GM18505 (cell line): ENCODE measurements at regions not wholly inside any gene's neighbourhood (a gene's known extent, or its start where the extent isn't known, plus 50 kb on each side); places are given as distances from the start of the nearest gene placed in this dataset.

Source experiments
- ATAC-seq: cut with Tn5 transposase; IDR thresholded peaks from one replicate; pipeline ENCODE4 v1.9.1; 2021; ENCODE audit not compliant: unreplicated experiment
- POLR2A ChIP-seq: IDR thresholded peaks from 4 replicates; pipeline ENCODE4 v1.6.1; 2011; ENCODE audit warnings: borderline replicate concordance; ENCODE audit not compliant: insufficient read depth, insufficient read length; ENCODE audit errors: extremely low read depth

- no peak for ATAC-seq
- TF ChIP-seq POLR2A: no peak
Measured at GRCh38 chr10:108691126-108691525, 1232.2 kb downstream of the XPNPEP1 start.

DNA sequence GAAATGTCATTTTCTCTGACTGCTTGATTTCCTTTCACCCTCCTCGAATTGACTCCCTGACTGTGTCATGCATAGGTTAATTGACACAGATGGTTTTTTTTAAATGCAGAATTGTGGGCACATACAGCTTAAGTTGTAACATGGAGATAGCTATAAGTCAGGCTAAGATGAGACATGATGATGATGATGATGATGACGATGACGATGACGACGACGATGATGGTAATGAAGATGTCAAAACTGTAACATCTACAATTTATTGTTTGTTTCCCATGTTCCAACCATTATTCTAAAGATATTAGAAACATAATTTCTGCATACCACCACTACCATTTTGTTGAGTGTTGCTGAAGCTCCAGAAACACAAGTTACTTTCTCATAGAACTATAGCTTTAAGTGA lies 1232.8 kb downstream of the XPNPEP1 start:
- ATAC-seq: no peak
- TF ChIP-seq POLR2A: no peak

GRCh38 chr10:108689891-108690290 lies 1233.4 kb downstream of the XPNPEP1 start:
- TF ChIP-seq POLR2A: no peak
- ATAC-seq: no peak

DNA sequence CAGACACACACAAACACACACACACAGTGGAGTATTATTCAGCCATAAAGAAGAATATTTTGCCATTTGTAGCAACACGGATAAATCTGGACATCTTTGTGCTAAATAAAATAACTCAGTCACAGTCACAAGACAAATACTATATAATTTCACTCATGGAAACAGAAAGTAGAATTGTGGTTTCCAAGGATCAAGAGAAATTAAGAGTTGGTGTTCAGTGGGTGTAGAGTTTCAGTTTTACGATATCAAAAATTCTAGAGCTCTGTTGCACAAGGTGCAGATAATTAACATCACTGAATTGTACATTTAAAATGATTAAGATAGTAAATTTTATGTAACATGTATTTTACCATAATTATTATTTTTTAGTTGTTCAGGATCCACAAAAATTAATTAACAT lies 1235.0 kb downstream of the XPNPEP1 start:
- no peak for TF ChIP-seq POLR2A
- ATAC-seq: no peak

DNA sequence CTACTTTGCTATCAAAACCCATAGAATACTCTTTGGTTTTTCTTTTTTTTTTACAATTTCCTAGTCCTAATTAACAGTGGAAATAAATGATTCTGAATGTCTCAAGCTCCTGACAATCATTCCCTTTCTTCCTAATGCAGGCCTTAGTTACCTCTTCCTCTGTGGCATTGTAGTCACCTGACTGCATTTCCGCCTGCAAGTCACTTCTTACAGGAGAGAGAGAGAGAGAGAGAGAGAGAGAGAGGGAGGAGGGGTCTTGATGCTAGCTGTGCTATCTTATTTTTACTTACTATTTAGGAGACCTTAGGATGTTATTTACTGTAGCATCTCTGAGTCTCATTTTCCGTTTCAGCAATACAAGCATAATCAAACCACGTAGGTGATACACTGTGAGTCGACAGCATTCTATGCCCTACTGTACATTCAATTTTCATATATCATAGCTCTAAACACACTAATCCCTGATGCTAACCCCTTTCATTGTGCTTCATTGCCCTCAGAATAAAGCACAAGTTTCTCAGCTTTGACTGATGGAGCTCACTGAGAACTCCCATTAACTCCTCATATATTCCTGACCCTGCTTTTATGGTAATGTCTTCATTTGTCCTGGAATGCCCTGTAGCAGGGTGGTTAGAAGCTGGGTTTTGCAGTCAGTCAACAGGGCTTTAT lies 1237.3 kb downstream of the XPNPEP1 start:
- no peak for ATAC-seq
- no peak for TF ChIP-seq POLR2A

DNA sequence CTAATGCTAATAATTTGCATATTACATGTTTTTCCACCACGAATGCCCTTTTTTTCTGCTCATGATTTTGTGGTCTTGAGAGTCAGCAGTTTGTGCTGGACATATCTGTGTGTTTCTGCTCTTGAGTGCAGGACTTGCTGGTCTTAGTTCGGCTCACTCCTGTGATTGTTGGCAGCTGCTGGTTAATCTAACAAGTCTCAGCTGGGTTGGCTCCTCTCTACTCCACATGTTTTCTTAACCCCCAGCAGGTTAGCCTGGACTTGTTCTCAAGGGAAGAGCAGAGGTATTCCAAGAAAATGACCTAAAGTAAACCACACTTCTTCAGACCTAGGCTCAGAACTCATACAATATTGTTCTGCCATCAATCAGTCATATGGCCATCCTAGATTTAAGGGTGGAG lies 1238.9 kb downstream of the XPNPEP1 start:
- TF ChIP-seq POLR2A: no peak
- ATAC-seq: no peak

GRCh38 chr10:108673741-108674140 lies 1249.6 kb downstream of the XPNPEP1 start:
- ATAC-seq: no peak
- no peak for TF ChIP-seq POLR2A

DNA sequence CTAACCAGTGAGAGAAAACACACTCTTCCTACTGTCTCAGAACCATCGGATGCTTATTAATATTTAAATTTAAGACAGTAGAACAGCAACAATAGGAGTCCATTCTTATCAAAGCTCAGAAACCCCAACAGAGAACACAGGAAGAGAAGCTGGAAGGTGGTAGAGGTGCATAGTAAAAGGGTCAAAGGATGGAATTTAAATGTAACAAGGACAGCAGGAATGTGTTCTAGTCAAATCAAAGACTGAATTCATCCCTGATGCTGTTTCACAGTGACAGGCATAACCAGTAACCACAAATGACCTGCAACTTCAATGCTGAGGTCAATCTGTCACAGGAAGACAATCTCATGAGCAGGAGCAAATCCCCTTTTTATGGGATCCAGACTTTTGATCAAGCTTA lies 1259.7 kb downstream of the XPNPEP1 start:
- no peak for ATAC-seq
- TF ChIP-seq POLR2A: no peak

- TF ChIP-seq POLR2A: no peak
- ATAC-seq: no peak
Measured at GRCh38 chr10:108662975-108663374, 1260.3 kb downstream of the XPNPEP1 start.

DNA sequence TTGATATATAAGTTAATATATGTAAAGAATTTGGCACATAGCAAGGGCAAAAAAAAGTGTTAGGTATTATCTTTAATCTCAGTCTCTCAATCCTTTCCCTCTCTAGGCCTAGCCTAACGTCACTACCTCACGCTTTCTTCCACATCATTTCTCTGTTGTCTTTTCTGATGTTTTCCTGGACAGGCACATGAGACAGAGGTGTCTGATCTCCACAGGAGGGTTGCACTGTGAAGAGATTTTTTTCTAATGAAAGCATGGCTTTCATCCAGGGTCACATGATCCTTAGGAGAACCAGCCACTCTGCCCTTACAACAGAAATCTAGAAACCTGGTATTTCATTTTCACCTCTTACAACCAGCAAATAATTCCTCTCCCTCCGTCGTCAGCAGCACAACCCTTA lies 1268.3 kb downstream of the XPNPEP1 start:
- no peak for ATAC-seq
- no peak for TF ChIP-seq POLR2A

DNA sequence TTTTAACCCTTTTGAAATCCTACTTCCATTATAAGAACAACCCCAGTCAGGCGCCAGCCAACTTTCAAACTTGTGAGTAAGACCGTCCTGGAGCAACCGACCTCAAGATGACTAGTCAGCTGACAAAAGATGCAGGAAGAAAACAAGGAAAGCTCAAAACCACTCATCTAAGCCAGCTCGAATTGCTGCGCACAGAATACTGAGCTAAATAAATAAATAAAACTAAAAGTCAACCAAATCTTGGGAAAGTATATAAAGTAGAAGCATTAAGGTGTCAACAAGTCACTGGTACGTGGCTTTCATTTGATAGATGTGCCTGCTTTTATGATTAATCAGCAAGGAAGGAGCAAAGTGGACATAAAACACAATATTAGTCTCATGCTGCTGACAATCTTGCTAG lies 1269.8 kb downstream of the XPNPEP1 start:
- ATAC-seq: no peak
- no peak for TF ChIP-seq POLR2A

DNA sequence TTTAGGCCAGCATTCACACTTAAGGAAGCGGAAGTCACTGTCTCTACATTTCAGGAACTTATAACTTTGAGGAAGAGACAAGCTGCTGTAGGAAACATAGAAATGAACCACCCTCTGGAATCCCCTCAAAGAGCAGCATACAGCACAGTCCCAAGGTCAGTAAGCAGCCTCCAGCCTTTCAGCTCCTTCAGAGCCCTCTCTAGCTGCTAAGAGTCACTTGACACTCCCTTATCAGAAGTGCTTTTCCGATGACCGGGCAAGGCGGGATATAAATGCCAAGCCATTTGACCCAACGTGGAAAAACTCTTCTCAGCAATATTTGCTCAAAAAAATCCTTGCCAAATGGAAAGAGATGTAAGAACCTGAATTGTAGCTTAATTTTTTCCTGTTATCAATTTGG lies 1284.3 kb downstream of the XPNPEP1 start:
- no peak for TF ChIP-seq POLR2A
- ATAC-seq: no peak

DNA sequence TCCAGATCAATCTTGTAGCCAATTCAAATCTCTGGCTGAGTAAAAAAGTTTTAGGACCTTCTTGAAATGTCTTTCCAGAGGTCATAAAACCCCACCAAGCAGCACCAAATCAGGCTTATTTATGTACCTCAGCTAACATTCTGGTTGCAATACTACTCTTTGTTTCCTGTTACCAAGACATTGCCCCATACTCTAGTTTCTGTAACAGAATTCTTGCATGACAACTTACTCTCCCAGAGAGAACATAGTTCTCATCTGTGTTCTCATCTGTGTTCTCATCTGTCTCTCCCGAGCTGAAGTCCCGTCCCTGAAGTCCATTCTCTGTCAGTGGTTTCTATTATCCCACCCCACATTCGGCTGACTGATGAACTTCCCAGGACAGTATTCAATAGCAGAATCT lies 1285.1 kb downstream of the XPNPEP1 start:
- ATAC-seq: no peak
- no peak for TF ChIP-seq POLR2A

DNA sequence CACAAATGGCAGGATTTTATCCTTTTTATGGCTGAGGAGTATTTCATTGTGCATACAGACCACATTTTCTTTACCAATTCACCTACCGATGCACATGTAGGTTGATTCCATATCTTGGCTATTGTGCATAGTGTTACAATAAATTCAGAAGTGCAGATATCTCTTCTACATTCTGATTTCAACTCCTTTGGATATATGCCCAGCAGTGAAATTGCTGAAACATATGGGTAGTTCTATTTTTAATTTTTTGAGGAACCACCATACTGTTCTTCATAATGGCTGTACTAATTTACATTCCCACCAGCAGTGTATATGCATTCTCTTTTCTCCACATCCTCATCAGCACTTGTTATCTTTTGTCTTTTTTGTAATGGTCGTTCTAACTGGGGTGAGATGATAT lies 1290.3 kb downstream of the XPNPEP1 start:
- TF ChIP-seq POLR2A: no peak
- no peak for ATAC-seq

- no peak for TF ChIP-seq POLR2A
- ATAC-seq: no peak
Measured at GRCh38 chr10:108632144-108632543, 1291.2 kb downstream of the XPNPEP1 start.
